Gastrocnemius medialis (tissue), 4 donors: ENCODE measurements at regions not wholly inside any gene's neighbourhood (a gene's known extent, or its start where the extent isn't known, plus 50 kb on each side); places are given as distances from the start of the nearest gene placed in this dataset.

ENCODE experiments used
- POLR2A ChIP-seq, 2 donors: fragments of 450-650 bp; IDR thresholded peaks; one replicate each; pipeline ENCODE4 v1.6.1; 2017; ENCODE audit warnings: antibody characterized with exemption in 2 of 2, mild to moderate bottlenecking in 2 of 2, moderate library complexity in 2 of 2
- TF ChIP-seq, protein P1 (sequence below), 5 experiments: fragments of 450-650 bp in 3 of 5; fragments of 200-600 bp in 2 of 5; sonication (generic) in 2 of 5; IDR thresholded peaks in 4 of 5; conservative IDR thresholded peaks in 1 of 5; 1 replicate in 4 of 5; 2 replicates in 1 of 5; pipeline ENCODE4 v1.5.1; 2016 to 2019; ENCODE audit warnings: antibody characterized with exemption in 5 of 5, mild to moderate bottlenecking in 3 of 5, moderate library complexity in 3 of 5

DNA sequence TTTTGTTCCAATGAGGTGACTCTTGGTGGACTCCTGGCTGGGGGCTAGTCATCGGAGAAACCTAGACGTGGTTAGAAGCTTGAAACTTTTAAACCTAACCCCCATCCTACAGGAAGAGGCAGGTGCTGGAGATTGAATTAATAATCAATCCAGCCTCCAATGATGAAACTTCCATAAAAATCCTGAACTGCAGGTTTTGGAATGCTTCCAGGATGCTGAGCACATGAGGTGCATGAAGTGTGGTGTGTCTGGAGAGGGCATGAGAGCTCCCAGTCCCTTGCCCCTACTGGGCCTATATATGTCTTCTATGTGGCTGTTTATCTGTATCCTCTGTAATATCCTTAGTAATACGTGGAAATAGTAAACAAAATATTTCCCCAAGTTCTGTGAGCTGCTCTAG, 90.7 kb upstream of the PDHA2 start:
- TF ChIP-seq, protein P1, sequence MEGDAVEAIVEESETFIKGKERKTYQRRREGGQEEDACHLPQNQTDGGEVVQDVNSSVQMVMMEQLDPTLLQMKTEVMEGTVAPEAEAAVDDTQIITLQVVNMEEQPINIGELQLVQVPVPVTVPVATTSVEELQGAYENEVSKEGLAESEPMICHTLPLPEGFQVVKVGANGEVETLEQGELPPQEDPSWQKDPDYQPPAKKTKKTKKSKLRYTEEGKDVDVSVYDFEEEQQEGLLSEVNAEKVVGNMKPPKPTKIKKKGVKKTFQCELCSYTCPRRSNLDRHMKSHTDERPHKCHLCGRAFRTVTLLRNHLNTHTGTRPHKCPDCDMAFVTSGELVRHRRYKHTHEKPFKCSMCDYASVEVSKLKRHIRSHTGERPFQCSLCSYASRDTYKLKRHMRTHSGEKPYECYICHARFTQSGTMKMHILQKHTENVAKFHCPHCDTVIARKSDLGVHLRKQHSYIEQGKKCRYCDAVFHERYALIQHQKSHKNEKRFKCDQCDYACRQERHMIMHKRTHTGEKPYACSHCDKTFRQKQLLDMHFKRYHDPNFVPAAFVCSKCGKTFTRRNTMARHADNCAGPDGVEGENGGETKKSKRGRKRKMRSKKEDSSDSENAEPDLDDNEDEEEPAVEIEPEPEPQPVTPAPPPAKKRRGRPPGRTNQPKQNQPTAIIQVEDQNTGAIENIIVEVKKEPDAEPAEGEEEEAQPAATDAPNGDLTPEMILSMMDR (IDR thresholded peaks at IDR 0.05 in 4 of 5, conservative IDR thresholded peaks at IDR 0.05 in 1 of 5), result no peak
- no peak for TF ChIP-seq POLR2A (IDR thresholded peaks at IDR 0.05)
